Midbrain (tissue), 1 donor: ENCODE measurements at regions not wholly inside any gene's neighbourhood (a gene's known extent, or its start where the extent isn't known, plus 50 kb on each side); places are given as distances from the start of the nearest gene placed in this dataset.

Experiments
- DNase-seq: peaks from one replicate; lab custom pipeline; 2025; lab: John Stamatoyannopoulos, UW

GRCh38 chr4:138925495-138925894, 90.1 kb upstream of the NOCT start:
- DNase-seq, result no peak

GRCh38 chr4:138919094-138919936, 96.3 kb upstream of the NOCT start:
- DNase-seq, result peak; percentile 91

GRCh38 chr4:138918169-138918869, 97.3 kb upstream of the NOCT start:
- no peak for DNase-seq

- no peak for DNase-seq
These were observed 98.8 kb upstream of the NOCT start for GRCh38 chr4:138916763-138917162.

- DNase-seq, result no peak
These were observed 99.8 kb upstream of the NOCT start for GRCh38 chr4:138915756-138916155.

GRCh38 chr4:138912704-138913340, 102.8 kb upstream of the NOCT start:
- DNase-seq, result no peak

- no peak for DNase-seq
These were observed 103.5 kb upstream of the NOCT start for GRCh38 chr4:138911909-138912703.

GRCh38 chr4:138910914-138911336, 104.7 kb upstream of the NOCT start:
- peak; percentile 87 for DNase-seq

GRCh38 chr4:138910195-138910913, 105.2 kb upstream of the NOCT start:
- DNase-seq, result peak; percentile 26

- no peak for DNase-seq
These were observed 106.0 kb upstream of the NOCT start for GRCh38 chr4:138909587-138909986.

- no peak for DNase-seq
These were observed 107.4 kb upstream of the NOCT start for GRCh38 chr4:138908134-138908533.

GRCh38 chr4:138907174-138907573, 108.4 kb upstream of the NOCT start:
- no peak for DNase-seq

GRCh38 chr4:138904793-138905192, 110.8 kb upstream of the NOCT start:
- DNase-seq, result no peak

GRCh38 chr4:138903185-138903584, 112.4 kb upstream of the NOCT start:
- DNase-seq, result no peak

- DNase-seq, result no peak
These were observed 112.9 kb upstream of the NOCT start for GRCh38 chr4:138902705-138903104.

GRCh38 chr4:138901177-138901576, 114.4 kb upstream of the NOCT start:
- DNase-seq, result no peak

- DNase-seq, result no peak
These were observed 115.6 kb upstream of the NOCT start for GRCh38 chr4:138899999-138900398.

- no peak for DNase-seq
These were observed 117.3 kb upstream of the NOCT start for GRCh38 chr4:138898282-138898681.

GRCh38 chr4:138897811-138898226, 117.8 kb upstream of the NOCT start:
- DNase-seq, result no peak

GRCh38 chr4:138894709-138895108, 120.9 kb upstream of the NOCT start:
- DNase-seq, result no peak

GRCh38 chr4:138894011-138894410, 121.6 kb upstream of the NOCT start:
- no peak for DNase-seq
